Right ventricle myocardium superior (tissue), 1 donor: ENCODE measurements at regions not wholly inside any gene's neighbourhood (a gene's known extent, or its start where the extent isn't known, plus 50 kb on each side); places are given as distances from the start of the nearest gene placed in this dataset.

Experiments
- ATAC-seq: fragments of 200-7000 bp; cut with Tn5 transposase; one replicate; pipeline ENCODE4 v1.9.1; 2020; ENCODE audit warnings: mild to moderate bottlenecking; ENCODE audit not compliant: poor library complexity
- DNase-seq: peaks from one replicate; pipeline ENCODE4 v3.0.0-alpha.2; 2020
- intact Hi-C: fragments of 100-400 bp; cut with DNase I; formaldehyde crosslinking; loops from one replicate; pipeline ENCODE4 v1.11.2; 2022
- donor health status: DM: no; HTN: yes; CAD: no; lungs with severe emphysema.

- ATAC-seq = no peak
- DNase-seq = no peak
- intact Hi-C loops = no loop called here
Observed at GRCh38 chr12:45654002-45654665, 75.4 kb upstream of the ARID2 start.

GRCh38 chr12:45655186-45655585, 74.3 kb upstream of the ARID2 start:
- no peak for DNase-seq
- intact Hi-C loops = no loop called here
- ATAC-seq = no peak

GRCh38 chr12:45655743-45656142, 73.8 kb upstream of the ARID2 start:
- ATAC-seq (no peak), DNase-seq (no peak)
- intact Hi-C loops = no loop called here

- intact Hi-C loops = no loop called here
- ATAC-seq (no peak), DNase-seq (no peak)
Observed at GRCh38 chr12:45658020-45658419, 71.5 kb upstream of the ARID2 start.

- intact Hi-C loops = no loop called here
- no peak for DNase-seq
- peak; percentile 25 for ATAC-seq
Observed at GRCh38 chr12:45660330-45660729, 69.2 kb upstream of the ARID2 start.

- ATAC-seq (no peak), DNase-seq (no peak)
- intact Hi-C loops = no loop called here
Observed at GRCh38 chr12:45663455-45663854, 66.1 kb upstream of the ARID2 start.

GRCh38 chr12:45665941-45666340, 63.6 kb upstream of the ARID2 start:
- intact Hi-C loops = no loop called here
- ATAC-seq = no peak
- DNase-seq = no peak

- intact Hi-C loops = no loop called here
- DNase-seq (no peak), ATAC-seq (no peak)
Observed at GRCh38 chr12:45666396-45666795, 63.1 kb upstream of the ARID2 start.

- intact Hi-C loops = no loop called here
- DNase-seq (no peak), ATAC-seq (no peak)
Observed at GRCh38 chr12:45666816-45667215, 62.7 kb upstream of the ARID2 start.

GRCh38 chr12:45667761-45668160, 61.7 kb upstream of the ARID2 start:
- DNase-seq = no peak
- intact Hi-C loops = no loop called here
- no peak for ATAC-seq

GRCh38 chr12:45668641-45669040, 60.9 kb upstream of the ARID2 start:
- no peak for ATAC-seq
- intact Hi-C loops = no loop called here
- no peak for DNase-seq

GRCh38 chr12:45669093-45669492, 60.4 kb upstream of the ARID2 start:
- DNase-seq (no peak), ATAC-seq (no peak)
- intact Hi-C loops = no loop called here

GRCh38 chr12:45669792-45670191, 59.7 kb upstream of the ARID2 start:
- ATAC-seq = peak; percentile 33
- intact Hi-C loops = no loop called here

GRCh38 chr12:45670346-45671065, 59.0 kb upstream of the ARID2 start:
- intact Hi-C loops = no loop called here
- DNase-seq = no peak
- peak; percentile 16 for ATAC-seq

More at GRCh38 chr12:45669792-45670191, 59.7 kb upstream of the ARID2 start:
- no peak for DNase-seq

- no peak for DNase-seq
- intact Hi-C loops = no loop called here
Observed at GRCh38 chr12:45671254-45671653, 58.3 kb upstream of the ARID2 start.

GRCh38 chr12:45674181-45674977, 55.1 kb upstream of the ARID2 start:
- intact Hi-C loops = no loop called here
- ATAC-seq = peak; percentile 39
- peak; percentile 50 for DNase-seq

More at GRCh38 chr12:45671254-45671653, 58.3 kb upstream of the ARID2 start:
- ATAC-seq = peak; percentile 89

GRCh38 chr12:45675534-45675933, 54.0 kb upstream of the ARID2 start:
- DNase-seq = no peak
- intact Hi-C loops = no loop called here
- ATAC-seq = no peak
